ENCODE measurements at regions not wholly inside any gene's neighbourhood (a gene's known extent, or its start where the extent isn't known, plus 50 kb on each side); places are given as distances from the start of the nearest gene placed in this dataset.

GRCh38 chr1:96474985-96475743, 246.4 kb upstream of the PTBP2 start:
- no peak for DNase-seq

GRCh38 chr1:96475903-96476302, 245.7 kb upstream of the PTBP2 start:
- no peak for DNase-seq

- no peak for DNase-seq
Observed at GRCh38 chr1:96478228-96478627, 243.4 kb upstream of the PTBP2 start.

- DNase-seq = no peak
Observed at GRCh38 chr1:96481409-96481808, 240.2 kb upstream of the PTBP2 start.

GRCh38 chr1:96482616-96483015, 239.0 kb upstream of the PTBP2 start:
- no peak for DNase-seq

- DNase-seq = no peak
Observed at GRCh38 chr1:96487394-96487793, 234.2 kb upstream of the PTBP2 start.

- no peak for DNase-seq
Observed at GRCh38 chr1:96487971-96488370, 233.6 kb upstream of the PTBP2 start.

GRCh38 chr1:96488777-96489176, 232.8 kb upstream of the PTBP2 start:
- DNase-seq = no peak

GRCh38 chr1:96492236-96492635, 229.3 kb upstream of the PTBP2 start:
- DNase-seq = no peak

- DNase-seq = no peak
Observed at GRCh38 chr1:96498744-96499340, 222.7 kb upstream of the PTBP2 start.

- no peak for DNase-seq
Observed at GRCh38 chr1:96508233-96508632, 213.4 kb upstream of the PTBP2 start.

- DNase-seq = no peak
Observed at GRCh38 chr1:96509339-96509738, 212.2 kb upstream of the PTBP2 start.

GRCh38 chr1:96509951-96510350, 211.6 kb upstream of the PTBP2 start:
- no peak for DNase-seq

GRCh38 chr1:96510391-96510790, 211.2 kb upstream of the PTBP2 start:
- no peak for DNase-seq

GRCh38 chr1:96510911-96511310, 210.7 kb upstream of the PTBP2 start:
- DNase-seq = no peak

GRCh38 chr1:96513136-96513535, 208.4 kb upstream of the PTBP2 start:
- DNase-seq = no peak

- DNase-seq = no peak
Observed at GRCh38 chr1:96515430-96515829, 206.2 kb upstream of the PTBP2 start.

- no peak for DNase-seq
Observed at GRCh38 chr1:96515925-96516324, 205.7 kb upstream of the PTBP2 start.

- no peak for DNase-seq
Observed at GRCh38 chr1:96519851-96520578, 201.6 kb upstream of the PTBP2 start.

- DNase-seq = no peak
Observed at GRCh38 chr1:96520579-96520947, 201.0 kb upstream of the PTBP2 start.

GRCh38 chr1:96521010-96521409, 200.6 kb upstream of the PTBP2 start:
- no peak for DNase-seq

GRCh38 chr1:96521994-96522760, 199.4 kb upstream of the PTBP2 start:
- DNase-seq = no peak

- no peak for DNase-seq
Observed at GRCh38 chr1:96522927-96523326, 198.7 kb upstream of the PTBP2 start.

All from NCI-H1092 (cell line).